ENCODE measurements at regions not wholly inside any gene's neighbourhood (a gene's known extent, or its start where the extent isn't known, plus 50 kb on each side); places are given as distances from the start of the nearest gene placed in this dataset.
A peak's percentile ranks its signal among the peaks of the same experiment; 100 is the strongest.
"Not testable (repeated sequence)": the region's sequence is repeated elsewhere in the genome, so short reads cannot be mapped to it uniquely, and the experiment has no call there.

- no peak for DNase-seq
These were observed 94.9 kb upstream of the ABCB5 start for GRCh38 chr7:20520530-20520929.

- DNase-seq: peak; percentile 15 to 51 (median 39)
These were observed 94.2 kb upstream of the ABCB5 start for GRCh38 chr7:20521243-20521642.

- no peak for DNase-seq
These were observed 86.2 kb upstream of the ABCB5 start for GRCh38 chr7:20529260-20529659.

- DNase-seq: no peak
These were observed 82.6 kb upstream of the ABCB5 start for GRCh38 chr7:20532890-20533289.

DNA sequence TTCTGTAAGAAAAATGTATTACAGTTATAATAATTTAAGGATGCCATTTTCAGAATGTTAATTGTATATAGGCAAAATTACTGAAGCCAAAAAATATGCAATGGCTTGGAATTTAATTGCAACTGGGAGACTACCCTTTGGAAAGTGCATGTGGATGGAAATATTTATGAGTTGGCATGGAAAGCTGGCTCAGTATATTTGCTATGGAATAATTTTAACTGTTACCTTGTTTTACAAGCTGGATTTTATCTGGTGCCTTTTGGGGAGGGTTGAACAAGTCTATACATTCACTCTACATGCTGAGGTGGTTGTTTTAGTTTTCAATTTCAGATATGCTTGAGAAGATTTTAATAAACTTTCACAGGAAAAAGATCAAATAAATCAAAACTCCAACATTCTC lies 80.9 kb upstream of the ABCB5 start:
- no peak for DNase-seq

GRCh38 chr7:20535541-20535940 lies 79.9 kb upstream of the ABCB5 start:
- DNase-seq: no peak

- DNase-seq: peak in 2 of 4 experiments; percentile 27 to 33
These were observed 76.3 kb upstream of the ABCB5 start for GRCh38 chr7:20539201-20539600.

- DNase-seq: peak; percentile 16 to 43 (median 34)
These were observed 73.7 kb upstream of the ABCB5 start for GRCh38 chr7:20541608-20542349.

GRCh38 chr7:20542594-20542993 lies 72.9 kb upstream of the ABCB5 start:
- DNase-seq: peak; percentile 40 to 69 (median 56)

DNA sequence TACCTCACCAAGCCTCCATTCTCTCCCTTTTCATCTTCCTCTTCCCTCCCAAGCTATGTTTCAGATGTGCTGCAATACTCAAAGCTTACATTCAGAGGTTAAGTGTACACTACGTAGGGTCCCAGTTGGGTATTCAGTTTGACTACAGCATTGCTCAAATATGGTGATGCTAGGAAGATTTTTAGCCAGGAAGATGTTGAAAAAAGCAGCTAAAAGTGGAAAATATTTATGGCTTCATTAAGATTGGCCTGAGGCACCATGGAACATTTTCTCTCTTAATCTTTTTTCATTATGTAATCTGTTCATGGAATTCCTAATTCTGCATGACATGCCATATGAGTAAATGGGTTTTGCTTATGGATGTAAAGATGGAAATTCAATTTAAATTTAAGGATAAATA lies 72.0 kb upstream of the ABCB5 start:
- DNase-seq: no peak

- DNase-seq: no peak
These were observed 70.5 kb upstream of the ABCB5 start for GRCh38 chr7:20545016-20545415.

GRCh38 chr7:20546958-20547357 lies 68.5 kb upstream of the ABCB5 start:
- DNase-seq: not testable (repeated sequence)

GRCh38 chr7:20554072-20554471 lies 61.4 kb upstream of the ABCB5 start:
- no peak for DNase-seq

DNA sequence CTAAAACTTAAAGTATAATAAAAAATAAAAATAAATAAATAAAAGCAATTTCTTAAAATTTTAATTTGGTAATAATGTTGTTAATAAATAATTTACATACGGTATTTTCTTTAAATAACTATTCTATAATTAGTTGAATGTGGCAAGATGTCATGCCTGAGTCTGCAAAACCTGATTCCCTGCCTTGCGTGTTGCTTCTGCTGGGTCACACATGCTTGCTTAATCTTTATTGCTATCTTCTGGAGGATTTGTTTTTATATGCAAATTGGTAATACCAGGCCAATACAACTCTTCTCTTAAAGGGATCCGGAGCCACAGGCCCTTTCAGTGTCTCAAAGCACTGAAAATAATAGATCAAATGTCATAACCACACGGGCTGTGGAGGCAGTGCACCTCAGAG lies 59.4 kb upstream of the ABCB5 start:
- DNase-seq: no peak

- peak; percentile 17 to 52 (median 46) for DNase-seq
These were observed 58.4 kb upstream of the ABCB5 start for GRCh38 chr7:20557116-20557515.

DNA sequence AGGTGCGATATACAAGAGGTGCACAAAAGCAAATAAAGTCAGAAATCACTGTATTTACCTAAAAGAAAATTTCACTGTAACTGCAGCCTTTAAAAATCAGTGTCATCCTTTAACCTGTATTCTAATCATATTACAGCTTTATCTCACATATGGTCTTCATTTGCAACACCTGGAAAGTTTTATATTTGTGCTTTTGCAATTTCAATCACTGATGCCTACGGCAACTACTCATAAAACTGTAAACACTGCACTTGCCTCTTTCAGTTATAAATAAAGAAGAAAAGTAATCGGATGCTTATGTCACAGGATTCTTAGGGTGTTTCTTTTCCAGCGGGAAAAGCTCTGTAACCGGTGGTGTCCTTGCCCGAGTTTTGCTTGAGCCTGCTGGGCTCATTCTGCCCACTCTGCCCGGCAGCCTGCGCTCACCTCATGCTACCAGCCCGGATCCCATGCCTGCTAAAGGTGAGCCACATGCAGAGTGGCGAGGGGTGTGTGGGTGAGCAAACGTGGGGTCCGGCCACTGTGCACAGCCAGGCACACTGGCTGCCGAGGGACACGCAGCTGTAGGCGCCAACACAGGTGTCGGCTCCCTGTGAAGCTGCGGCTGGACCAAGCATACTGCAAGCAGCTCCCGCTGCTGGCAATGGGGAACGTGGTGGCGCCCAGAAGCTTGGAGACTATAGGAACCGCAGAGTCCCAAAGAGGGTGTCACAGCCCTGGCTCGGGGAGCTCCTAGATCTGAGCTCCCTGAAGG lies 56.3 kb upstream of the ABCB5 start:
- DNase-seq: no peak

- no peak for DNase-seq
These were observed 55.6 kb upstream of the ABCB5 start for GRCh38 chr7:20559883-20560282.

DNA sequence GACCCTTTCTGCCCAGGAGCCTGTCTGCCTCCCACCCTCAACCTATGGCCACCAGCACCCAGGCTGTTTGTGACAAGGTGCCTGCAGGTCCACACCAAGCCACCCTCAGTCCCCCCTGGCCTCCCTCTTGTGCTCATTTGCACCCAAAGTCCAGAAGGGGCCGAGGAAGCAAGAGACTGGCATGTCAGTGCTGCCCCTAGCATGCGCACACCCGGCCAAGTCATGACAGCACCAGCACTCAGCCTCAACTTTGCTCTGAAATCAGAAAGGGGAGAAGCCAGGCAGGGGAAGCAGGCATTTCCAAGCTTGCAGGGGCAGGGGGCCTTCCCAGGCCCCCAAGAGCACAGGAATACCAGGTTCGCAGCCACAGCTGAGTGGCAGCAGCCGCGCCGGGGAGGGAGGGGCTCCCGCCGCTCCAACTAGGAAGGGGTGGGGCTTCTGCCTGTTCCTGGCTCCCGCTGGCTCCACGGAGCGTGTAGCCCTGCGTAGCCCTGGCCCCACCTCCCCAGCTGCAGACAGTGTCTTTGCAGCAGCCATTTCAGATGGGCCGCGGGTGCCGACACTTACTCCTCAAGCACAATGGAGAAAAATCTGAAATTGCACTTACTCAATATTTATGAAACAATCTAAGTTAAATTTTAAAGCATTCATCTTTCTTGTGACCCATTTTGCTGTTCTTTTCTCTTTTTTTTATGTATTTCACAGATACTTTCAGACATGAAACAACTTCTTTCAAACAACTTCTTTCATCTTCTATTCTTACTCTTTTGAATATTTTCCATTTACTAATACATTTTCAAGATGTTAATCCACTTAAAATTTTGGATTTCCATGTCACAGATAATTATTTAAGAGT lies 54.9 kb upstream of the ABCB5 start:
- no peak for DNase-seq

GRCh38 chr7:20561466-20561865 lies 54.0 kb upstream of the ABCB5 start:
- no peak for DNase-seq

- DNase-seq: no peak
These were observed 53.6 kb upstream of the ABCB5 start for GRCh38 chr7:20561908-20562307.

GRCh38 chr7:20562461-20562860 lies 53.0 kb upstream of the ABCB5 start:
- DNase-seq: no peak

All from suppressor macrophage (primary cell).